ENCODE measurements at regions not wholly inside any gene's neighbourhood (a gene's known extent, or its start where the extent isn't known, plus 50 kb on each side); places are given as distances from the start of the nearest gene placed in this dataset.
"Not testable (repeated sequence)": the region's sequence is repeated elsewhere in the genome, so short reads cannot be mapped to it uniquely, and the experiment has no call there.

DNA sequence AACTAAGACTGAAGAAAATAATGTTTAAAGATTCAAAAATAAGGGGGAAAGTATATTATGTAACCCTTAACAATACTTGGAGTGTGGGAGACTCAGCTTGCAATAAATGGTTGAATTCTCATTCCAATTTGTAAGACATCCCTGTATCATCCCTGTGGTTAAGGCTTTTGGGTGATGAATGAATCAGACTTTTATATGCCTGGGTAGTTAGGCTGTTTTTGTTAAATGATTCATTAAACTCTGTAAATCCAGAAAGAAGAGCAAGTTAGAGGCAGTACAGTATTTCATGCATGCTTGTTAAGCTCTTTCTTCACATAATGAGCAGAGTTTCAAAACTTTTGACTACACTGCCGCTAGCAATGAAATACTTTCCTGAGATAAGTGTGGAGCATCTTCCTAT lies 948.8 kb downstream of the SOCS6 start:
- no peak for DNase-seq (ENCODE audit: low read depth)

DNA sequence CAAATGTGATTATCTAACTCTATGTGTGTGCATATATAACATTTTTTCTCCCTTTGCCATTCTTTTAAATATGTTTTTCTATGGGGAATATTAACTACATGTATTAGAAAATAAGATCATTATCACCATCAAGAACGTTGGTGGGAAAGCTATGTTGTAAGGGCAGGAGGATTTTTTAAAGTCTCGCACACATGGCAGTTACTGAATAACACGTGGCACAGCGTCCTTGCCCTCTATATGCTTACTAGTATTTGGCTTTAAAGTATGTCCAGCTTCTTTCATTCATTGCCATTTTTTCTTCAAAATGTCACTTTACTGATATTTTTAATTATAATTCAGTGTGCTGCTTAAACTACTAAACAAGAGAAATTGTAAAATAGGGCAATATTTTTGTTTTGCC lies 944.3 kb downstream of the SOCS6 start:
- no peak for DNase-seq (ENCODE audit: low read depth)

DNA sequence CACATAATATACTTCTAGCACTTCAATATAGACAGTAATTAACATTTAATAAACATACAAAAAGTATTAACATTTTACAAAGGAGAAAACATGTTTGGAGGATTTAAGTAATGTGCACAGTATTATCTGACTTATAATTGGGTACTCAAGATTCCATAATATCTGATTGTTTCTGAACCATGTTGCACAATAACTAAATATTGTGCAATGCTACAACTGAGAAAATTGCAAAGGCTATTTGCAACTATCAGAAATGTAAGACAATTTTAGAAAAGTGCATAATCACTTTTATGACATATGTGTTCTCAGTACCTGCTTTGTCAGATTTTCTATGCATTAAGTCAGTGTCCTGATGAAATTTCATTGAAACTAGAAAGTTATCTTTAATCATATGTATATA lies 934.6 kb downstream of the SOCS6 start:
- DNase-seq (ENCODE audit: low read depth), result no peak

DNA sequence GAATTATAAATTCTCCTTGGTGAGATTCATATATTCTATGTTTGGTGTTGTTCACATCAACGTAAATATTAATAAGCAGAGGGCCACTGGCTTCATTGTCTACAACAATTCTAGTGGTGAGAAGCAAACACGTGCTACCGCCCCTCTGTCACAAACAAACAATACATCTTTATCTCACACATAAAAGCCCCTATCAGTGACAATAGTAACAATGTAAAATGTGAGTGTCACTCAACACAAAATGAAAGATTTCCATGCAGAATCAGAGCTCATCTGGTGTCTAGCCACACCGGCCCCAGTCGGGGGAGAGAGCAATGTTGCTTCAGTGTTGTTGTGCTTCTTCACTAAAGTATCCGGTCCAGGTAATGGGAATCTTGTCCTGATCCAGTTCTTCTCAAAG lies 932.6 kb downstream of the SOCS6 start:
- no peak for DNase-seq (ENCODE audit: low read depth)

DNA sequence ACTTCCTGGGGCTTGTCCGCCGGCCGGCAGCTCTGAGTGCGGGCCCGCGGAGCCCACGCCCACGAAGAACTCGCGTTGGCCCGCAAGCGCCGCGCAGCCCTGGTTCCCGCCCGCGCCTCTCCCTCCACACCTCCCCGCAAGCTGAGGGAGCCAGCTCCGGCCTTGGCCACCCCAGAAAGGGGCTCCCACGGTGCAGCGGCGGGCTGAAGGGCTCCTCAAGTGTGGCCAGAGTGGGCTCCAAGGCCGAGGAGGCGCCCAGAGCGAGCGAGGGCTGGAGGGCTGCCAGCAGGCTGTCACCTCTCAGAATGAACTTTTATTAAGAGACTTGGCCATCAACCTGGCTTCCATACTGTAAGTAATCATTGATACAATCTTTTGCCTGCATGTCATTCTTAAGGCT lies 923.9 kb downstream of the SOCS6 start:
- DNase-seq (ENCODE audit: low read depth), result not testable (repeated sequence)

DNA sequence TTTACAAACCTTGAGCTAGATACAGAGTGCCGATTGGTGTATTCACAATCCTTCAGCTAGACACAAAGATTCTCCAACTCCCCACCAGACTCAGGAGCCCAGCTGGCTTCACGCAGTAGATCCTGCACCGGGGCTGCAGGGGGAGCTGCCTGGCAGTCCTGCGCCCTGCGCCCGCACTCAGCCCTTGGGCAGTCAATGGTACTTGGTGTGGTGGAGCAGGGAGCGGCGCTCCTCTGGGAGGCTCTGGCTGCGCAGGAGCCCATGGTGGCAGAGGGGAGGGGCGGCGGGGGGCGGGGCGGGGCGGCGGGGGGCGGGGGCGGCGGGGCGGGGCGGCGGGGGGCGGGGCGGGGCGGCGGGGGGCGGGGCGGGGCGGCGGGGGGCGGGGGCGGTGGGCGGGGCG lies 923.4 kb downstream of the SOCS6 start:
- DNase-seq (ENCODE audit: low read depth), result no peak

DNA sequence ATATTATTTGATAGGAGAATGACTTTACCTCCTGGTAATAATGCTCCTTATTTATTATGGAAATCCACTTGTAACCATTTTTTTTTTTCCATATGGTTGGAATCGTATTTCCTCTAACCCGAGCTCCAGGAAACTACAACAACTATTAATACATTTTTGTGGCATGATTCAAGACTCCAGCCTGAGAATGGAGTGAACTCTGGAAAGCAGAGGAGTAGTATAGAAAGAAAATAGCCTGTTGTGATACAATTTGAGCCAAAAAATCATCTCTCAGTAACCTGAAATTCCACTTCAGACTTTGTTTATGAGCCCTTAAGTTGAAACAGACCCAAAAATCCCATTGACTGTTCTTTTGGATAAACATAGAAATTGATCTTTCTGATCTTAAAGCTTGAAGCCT lies 921.1 kb downstream of the SOCS6 start:
- DNase-seq (ENCODE audit: low read depth), result no peak

DNA sequence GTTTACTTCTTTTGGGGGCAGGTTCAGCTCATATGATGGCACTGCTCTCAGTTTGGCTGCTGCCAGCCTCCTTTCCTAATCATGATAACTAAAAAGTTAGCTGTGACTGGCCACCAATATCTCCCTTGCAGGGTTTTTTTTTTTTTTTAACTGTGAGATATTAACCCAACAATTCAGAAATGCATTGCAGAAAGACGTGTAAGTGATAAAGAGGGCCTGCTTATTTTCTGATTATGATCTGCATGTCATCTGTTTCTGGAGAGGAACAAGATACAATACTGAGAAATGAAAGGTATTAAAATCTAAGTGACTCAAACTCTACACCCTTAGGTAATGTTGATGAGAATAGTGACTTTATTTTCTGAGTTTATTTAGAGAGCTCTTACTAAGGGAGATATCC lies 905.6 kb downstream of the SOCS6 start:
- no peak for DNase-seq (ENCODE audit: low read depth)

DNA sequence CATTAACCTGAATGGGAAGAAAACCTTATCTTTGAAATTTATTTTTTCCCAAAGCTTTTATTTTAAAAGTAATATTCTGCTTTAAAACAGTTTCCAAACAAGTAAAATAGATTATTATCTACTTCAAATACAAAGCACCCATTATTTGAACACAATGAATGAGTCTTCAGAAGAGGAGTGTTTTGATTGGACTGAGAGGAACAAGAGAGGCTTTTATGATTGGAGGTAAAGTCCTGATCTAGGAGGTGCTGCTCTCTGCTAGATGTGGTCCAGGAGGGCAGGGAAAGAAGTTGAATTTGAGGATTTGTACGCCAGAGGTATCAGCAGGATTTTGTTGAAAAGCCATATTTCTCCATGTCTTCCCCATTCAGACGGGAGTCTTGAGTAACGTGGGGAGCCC lies 900.7 kb downstream of the SOCS6 start:
- DNase-seq (ENCODE audit: low read depth), result no peak

DNA sequence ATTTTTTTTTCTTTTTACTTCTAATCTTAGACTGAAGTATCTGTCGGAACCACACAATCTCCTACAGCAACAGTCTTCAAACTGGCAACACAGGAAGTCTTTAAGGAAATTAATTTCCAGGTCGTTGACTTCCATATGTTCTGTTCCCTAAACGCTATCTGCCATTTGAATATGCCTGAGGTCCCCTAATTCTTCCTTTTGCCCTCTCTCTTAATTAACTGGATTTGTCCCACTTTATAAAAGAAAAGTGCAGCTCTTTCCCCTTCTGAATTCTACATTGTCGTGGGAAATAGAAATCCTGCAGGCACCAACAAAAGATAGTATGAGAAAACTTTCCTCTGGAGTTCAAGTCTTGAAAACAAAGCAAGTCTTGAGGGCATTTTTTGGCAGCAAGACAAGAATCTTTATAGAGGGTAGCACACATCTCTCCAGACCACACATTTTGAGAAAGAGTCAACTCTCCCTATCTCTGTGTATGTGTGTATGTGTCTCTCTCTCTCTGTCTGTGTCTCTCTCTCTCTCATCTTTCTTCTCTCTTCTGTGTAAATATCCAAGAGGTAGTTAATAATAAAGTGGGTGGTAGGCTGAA lies 879.8 kb downstream of the SOCS6 start:
- DNase-seq (ENCODE audit: low read depth), result no peak

DNA sequence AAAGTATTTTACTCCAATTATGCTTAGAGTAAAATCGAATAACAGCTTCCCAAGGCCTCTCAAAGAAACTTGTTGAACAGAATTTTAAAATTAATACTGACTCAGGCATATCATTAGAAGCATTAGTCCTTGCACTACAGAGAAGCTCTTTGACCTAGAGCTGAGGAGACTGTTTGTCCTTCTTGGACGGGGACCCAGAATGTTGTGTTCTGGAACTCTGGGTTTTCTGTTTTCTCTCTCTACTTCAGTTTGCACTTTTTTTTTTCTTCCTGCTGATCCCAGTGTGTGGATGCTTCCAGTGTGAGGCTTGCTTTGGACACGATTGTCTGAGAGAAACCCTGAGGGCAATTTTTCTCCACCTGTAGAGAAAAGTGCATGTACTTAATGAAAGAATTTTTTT lies 847.6 kb downstream of the SOCS6 start:
- no peak for DNase-seq (ENCODE audit: low read depth)

DNA sequence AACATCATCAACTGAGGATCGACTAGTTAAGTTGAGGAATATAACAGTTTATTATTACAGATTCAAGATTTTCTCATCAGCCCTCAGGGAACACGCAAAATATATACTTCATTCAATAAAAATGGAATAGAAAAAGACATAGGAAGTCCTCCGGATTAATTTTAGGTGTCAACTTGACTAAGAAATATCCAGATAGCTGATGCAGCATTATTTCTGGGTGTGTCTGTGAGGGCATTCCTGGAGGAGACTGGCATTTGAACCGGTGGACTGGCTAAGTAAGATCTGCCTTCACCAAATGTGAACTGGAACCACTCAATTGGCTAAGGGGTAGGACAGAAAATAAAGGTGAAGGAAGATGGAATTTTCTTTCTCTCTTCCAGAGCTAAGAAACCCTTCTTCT lies 845.3 kb downstream of the SOCS6 start:
- no peak for DNase-seq (ENCODE audit: low read depth)

DNA sequence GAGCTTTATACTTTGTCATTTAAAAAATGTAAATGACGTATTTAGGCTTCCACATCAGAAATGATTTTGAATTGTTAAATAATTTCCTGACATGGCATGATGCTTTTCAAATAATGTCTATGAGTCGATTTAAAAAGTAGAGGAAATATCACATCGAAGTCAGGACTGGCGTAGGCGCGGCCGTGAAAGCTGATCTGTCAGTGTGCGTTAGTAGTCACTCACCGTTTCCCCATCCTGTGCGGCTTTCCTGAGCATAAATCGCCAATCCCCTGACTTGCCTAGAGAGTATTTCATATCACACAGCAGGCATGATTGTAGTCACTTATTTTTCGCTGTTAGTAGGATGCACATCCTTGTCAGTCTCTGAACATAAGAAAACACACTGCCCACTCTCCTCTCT lies 843.1 kb downstream of the SOCS6 start:
- no peak for DNase-seq (ENCODE audit: low read depth)

DNA sequence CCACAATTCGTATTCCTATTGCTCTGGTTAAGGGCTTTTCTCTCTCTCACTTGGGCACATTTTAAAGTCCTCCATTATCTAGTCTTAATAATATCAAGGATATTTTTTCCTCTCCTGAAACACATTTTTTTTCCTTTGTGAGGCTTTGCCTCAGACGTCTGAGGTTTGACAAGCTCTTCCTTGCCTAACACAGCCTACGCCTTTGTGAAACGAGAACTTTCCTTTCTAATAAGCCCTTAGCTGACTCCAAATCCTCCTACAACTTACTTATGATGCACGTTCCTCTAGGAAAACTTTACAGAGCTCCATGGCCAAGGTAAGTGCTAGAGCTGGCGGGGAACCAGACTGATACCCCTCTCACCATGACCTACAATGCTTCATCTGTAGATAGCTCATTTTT lies 841.5 kb downstream of the SOCS6 start:
- DNase-seq (ENCODE audit: low read depth), result no peak

DNA sequence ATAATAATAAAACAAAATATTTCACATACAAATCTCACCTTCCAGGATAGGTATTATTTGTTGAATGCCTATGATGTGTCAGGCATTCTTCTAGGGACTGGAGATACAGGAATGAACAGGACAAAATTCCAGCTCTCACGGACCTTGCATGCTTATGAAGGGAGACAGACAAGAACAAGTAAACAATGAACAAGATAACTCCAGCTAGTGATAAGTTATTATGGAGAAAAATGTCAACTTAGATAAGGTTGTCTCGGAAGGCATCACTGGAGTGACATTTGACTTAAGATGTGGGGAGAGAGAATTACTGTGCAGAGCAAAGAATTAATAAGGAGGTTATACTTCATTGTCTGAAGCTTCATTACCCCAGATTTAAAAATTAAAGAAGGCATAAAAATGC lies 836.7 kb downstream of the SOCS6 start:
- DNase-seq (ENCODE audit: low read depth), result no peak

DNA sequence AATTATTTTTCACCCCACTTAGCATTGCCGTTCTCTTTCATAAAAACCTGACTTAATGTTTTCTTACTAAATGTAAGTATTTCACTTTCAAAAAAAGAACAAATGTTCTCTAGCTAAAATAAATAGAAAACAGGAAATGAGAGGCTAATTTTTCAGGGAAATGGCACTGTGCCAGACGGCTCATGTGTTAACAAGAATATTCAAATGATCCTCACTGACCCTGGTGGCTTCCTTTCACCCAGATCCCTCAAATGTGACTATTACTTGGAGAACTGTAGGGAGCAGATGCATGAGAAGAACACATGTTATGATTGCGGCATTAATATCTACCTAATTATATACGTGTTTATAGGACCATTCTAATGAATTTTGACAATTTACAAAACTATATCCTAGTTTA lies 827.7 kb downstream of the SOCS6 start:
- no peak for DNase-seq (ENCODE audit: low read depth)

DNA sequence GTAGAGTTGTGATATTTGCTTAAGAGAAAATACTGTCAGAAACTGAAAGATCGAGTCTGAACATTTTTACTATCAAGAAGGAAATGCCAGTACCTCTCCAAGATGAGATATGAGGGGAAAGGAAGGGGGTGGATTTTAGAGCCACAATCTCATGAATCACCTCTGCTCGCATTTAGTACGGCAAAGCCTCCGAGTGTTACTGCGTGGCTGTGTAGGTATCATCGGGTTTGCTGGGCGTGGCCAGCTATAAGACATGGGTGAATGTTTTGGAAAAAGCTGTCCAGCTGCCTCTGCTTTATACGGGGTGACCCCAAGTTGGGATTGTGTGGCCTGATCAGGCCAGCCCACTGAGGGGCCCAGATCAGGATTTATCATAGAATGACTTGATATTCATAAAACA lies 826.4 kb downstream of the SOCS6 start:
- DNase-seq (ENCODE audit: low read depth), result no peak

DNA sequence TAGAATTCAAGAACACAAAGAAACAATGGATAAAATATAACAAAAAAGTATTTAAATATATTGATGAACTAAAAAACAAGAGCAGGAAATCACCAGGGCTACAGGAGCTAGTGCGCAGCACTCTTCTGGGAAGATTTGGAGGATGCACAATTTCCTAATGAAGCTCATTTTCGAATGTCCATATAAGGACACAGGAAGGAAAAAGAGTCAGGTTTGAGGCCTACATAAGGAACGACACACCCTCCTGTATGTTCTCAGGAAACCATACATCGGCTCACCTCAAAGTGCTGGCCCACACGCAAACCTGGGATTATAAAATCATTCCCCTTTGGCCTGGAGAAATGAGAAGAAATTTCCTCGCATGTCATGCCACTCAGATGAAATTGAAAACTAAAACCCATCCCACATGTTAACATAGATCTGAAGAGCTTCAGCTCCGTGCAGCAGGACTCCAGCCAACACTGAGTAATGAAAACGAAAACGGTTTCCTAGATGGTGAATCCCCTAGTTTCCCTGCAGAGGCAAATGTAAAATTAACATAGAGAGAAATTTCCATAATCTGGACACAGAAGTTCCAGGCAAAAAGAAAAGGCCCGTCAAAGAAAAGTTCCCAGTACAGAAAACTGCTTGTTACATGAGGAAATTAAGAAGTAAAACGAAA lies 825.8 kb downstream of the SOCS6 start:
- no peak for DNase-seq (ENCODE audit: low read depth)

DNA sequence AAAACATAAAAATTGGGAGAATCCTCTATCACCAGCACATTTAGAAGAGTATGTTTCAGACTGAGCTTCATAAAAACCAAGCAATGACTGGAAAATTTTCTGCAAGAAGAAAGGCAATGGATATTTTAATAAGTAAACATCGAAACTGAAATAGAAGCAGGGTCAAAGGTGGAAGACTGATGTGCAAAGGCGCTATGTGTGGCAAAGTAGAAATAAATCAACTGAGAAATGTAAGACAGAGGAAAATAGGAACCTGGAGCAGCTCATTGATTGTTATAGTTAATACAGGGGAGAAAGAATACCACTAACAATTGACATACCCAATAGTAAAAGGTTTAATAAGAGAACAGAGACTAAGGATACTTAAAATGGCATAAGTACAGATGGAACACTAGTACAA lies 818.4 kb downstream of the SOCS6 start:
- no peak for DNase-seq (ENCODE audit: low read depth)

DNA sequence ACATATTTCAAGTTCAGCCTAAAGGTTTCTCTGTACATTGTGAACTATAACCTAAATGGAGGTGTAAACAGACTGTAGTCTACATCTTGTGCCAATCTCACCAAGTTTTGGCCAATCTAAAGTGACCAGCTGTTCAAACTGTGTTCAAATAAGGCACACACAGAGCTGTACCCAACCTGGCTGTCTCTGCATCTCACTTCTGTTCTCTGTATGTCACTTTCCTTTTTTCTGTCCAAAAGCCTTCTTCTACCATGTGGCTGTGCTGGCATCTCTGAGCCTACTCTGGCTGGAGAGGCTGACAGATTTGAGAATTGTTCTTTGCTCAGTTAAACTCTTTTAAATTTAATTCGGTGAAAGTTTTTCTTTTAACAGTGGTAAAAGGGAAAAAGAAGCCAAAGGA lies 817.9 kb downstream of the SOCS6 start:
- no peak for DNase-seq (ENCODE audit: low read depth)

DNA sequence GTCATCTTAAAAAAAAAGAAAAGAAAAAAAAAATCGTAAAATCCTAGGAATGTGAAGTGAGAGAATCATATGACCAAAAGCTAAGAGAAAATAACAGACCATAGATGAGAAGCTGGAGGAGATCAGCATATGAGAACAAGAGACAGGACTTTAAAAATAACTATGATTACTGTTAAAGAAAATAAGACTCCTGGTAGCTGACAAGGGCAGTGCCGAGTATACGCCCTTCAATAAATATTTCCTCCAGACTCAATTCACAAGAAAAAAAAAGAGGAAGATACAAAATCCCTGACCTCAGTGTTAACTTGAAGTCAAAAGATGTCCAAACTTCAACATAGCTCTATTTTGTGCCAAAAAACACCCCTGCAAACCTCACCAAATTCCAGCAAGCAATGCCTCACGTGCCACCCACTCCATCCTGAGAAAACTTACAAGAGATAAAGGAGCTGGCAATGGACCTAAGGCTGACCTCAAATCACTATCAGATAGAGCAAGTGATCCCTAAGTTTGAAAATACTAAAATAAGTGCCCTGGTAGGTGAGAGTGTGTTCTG lies 817.2 kb downstream of the SOCS6 start:
- DNase-seq (ENCODE audit: low read depth), result no peak

DNA sequence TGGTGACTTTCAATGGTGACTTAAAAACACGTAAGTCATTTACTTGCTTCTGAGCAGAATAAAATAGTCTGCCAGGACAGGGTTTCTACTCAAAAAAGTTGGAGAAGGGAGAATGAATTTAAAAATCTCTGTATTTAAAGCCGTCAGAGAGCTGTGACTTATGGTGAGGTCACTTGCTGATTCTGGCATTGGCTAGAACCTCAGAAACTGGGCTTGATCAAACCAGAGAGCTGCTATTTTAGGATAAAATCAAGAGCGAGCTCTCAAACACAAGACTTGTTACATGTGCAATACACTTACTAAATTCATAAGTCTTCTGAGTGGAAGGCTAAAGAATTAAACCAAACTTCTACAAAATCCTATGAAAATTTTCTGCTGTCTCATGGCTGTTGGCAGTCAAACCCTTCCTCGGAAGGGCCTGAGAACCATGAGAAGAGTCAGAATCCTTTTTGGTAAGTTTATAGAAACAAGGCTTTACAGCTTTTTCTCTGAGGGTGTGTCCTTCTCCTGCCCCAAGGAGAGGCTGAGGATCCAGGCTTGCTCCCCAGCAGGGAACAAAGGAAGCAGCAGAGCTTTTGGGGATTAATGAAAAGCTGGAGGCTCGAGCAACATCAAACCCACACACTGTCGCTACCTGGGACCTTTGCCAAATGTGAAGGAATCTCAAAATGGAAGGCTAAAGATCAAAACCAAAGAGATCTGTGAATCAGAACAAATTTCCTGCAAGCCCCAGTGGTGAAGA lies 816.4 kb downstream of the SOCS6 start:
- DNase-seq (ENCODE audit: low read depth), result no peak

DNA sequence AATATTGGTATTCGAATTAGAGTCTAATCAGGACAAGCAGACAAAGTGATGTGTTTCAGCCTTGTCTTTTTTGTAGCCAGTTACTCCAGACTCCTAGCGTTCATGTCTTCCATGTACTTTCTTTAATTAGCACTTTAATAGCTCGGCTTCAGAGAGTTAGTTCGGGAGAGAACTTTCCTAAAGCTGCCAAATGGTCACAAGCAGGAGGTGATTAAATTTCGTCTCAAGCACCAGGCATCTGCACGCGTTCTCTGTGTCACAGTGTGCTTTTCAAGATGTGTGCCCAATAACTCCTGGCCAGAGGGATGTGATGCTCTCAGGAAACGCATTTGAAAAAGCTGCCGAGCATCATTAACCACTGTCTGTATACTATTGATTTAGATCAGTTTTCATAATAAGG lies 790.8 kb downstream of the SOCS6 start:
- DNase-seq (ENCODE audit: low read depth), result no peak
